ENCODE measurements at regions not wholly inside any gene's neighbourhood (a gene's known extent, or its start where the extent isn't known, plus 50 kb on each side); places are given as distances from the start of the nearest gene placed in this dataset.
"Not testable (repeated sequence)": the region's sequence is repeated elsewhere in the genome, so short reads cannot be mapped to it uniquely, and the experiment has no call there.

DNA sequence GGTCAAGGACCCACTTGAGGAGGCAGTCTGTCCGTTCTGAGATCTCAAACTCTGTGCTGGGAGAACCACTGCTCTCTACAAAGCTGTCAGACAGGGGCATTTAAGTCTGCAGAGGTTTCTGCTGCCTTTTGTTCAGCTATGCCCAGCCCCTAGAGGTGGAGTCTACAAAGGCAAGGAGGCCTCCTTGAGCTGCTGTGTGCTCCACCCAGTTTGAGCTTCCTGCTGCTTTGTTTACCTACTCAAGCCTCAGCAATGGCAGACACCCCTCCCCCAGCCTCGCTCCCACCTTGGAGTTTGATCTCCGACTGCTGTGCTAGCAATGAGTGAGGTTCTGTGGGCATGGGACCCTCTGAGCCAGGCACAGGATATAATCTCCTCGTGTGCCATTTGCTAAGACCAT lies 156.8 kb upstream of the ARPP21 start:
- DNase-seq (ENCODE audit: low read depth, low spot score), result not testable (repeated sequence)

DNA sequence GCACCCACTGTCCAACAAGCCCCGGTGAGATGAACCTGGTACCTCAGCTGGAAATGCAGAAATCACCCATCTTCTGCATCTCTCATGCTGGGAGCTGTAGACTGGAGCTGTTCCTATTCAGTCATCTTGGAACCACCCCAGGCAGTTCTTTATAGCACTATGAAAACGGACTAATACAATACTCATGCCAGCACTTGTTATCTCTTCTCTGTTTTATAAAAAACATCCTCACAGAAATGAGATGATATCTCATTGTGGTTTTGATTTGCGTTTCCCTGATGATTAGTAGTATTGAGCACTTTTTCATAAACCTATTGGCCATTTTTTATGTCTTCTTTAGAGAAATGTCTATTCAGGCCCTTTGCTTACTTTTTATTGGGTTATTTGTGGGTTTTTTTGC lies 156.2 kb upstream of the ARPP21 start:
- no peak for DNase-seq (ENCODE audit: low read depth, low spot score)

DNA sequence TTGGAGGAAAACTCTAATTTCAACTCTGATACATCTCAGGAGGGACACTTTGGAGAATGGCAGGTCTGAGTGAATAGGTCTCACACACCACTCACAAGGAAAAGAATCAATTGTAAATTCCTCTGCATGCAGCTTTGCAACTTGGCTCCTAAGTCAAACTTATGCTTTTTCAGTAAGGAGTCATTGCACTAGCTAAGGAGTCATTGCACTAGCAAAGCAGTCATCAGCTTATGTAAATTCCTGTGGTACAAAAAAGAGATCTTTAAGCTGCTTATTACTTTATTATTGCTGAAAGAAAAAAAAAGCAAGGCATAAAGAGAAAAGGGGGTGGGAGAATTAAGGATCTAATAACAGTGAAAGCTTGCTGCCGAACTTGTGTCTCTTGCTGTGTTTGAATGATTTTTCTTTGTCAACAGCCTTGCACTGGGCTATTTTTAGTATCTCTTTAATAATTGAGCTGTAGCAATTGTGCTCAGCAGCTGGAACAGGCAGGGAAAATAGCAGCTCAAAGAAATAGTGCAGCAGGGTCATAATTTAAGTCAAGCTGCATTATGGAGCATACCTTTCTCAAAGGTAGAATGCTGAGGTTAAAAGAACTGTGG lies 154.3 kb upstream of the ARPP21 start:
- DNase-seq (ENCODE audit: low read depth, low spot score), result no peak

DNA sequence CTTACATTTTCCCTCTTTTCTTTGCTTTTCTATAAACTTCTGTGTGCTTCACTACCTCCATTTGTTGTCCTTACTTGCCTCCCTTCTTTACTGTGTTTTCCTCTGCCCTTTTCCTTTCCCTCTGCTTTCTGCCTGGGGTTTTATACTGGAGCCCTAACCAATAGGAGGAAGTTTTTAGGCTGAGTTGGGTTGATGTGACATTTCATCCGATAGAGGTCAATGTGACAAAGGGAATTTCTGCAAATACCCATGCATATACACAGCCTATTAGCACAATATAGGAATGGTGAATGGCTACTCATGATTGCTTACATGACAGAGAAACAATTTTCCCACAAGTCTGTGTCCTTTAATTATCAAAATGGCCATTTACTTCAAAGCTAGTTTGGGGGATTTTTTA lies 153.0 kb upstream of the ARPP21 start:
- DNase-seq (ENCODE audit: low read depth, low spot score), result no peak

DNA sequence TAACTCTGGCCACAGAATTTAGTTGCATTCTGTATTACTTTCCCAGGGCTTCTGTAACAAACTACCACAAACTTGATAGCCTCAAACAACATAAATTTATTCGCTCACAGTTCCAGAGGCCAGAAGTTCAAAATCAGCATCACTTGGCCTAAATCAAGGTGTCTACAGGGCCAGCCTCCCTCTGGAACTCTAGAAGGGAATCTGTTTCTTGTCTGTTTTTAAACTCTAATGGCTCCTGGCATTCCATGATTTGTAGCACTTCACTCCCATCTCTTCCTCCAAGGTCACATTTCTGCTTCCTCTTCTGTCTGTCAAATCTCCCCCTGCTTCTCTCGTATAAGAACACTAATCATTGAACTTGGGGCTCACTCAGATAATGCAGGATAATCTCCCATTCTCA lies 151.9 kb upstream of the ARPP21 start:
- no peak for DNase-seq (ENCODE audit: low read depth, low spot score)

DNA sequence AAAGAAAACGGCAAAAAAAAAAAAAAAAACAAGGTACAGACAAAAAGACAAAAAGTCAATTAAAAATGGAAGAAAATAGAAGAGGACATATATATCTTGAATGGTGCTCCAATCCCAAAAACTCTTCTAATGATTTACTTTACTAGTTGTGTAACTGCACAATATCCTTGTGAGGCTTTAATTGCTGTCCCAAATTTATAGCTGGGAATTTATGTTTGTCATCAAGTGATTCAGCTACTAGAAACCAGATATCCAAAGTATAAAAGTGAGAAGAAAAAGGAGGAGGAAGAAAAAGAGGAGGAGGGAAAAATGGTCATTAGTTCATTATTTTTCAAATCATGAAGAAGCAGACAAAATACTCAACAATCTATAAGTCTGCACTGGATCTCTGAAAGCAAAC lies 150.8 kb upstream of the ARPP21 start:
- DNase-seq (ENCODE audit: low read depth, low spot score), result no peak

DNA sequence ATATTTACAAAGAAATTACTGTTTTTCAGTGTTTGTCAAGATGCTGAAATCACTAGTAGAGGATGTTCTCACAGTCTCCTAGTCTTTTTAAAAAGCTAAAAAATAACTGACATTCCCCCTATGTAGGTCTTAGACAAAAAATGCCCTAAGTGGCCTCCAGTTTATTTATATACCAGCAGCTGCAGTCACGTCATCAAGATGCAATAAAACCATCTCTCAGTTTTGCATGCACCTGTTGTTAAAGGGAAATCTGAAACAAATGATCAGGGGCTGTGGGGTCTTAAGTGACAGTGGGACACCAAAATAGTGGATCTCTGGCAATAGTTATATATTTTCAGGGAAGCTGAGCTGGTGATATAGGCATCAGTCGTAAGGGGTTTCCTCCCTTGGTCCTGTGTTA lies 146.5 kb upstream of the ARPP21 start:
- no peak for DNase-seq (ENCODE audit: low read depth, low spot score)

DNA sequence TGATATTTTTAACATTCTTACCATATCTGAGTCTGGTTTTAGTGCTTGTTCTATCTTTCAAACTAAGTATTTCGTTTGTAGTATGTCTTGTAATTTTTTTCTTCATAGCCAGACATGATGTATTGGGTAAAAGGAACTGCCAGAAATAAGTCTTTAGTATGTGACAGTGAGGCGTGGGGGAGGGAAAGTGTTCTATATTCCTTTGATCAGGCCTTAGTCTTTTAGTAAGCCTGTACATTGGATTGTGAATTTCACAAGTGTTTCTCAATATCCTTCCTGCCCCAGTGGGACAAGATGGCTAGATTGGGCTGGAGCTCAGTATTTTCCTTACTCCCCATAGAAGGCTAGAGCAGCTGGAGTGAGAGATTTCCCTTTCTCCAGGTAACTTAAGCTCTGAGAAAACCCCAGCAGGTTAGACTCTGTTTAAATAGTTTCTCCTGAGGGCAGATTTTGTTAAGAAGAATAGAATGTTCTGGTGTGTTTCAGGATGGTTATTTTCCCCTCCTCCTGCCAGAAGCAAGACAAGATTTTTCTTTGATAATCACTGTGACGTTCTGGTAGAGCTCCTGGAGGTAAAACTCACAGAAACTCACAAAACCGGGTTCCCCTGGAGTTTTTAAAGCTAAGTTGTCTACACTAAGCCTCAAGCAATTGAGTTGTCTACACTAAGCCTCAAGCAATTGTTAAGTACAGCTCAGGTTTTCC lies 140.7 kb upstream of the ARPP21 start:
- DNase-seq (ENCODE audit: low read depth, low spot score), result no peak

DNA sequence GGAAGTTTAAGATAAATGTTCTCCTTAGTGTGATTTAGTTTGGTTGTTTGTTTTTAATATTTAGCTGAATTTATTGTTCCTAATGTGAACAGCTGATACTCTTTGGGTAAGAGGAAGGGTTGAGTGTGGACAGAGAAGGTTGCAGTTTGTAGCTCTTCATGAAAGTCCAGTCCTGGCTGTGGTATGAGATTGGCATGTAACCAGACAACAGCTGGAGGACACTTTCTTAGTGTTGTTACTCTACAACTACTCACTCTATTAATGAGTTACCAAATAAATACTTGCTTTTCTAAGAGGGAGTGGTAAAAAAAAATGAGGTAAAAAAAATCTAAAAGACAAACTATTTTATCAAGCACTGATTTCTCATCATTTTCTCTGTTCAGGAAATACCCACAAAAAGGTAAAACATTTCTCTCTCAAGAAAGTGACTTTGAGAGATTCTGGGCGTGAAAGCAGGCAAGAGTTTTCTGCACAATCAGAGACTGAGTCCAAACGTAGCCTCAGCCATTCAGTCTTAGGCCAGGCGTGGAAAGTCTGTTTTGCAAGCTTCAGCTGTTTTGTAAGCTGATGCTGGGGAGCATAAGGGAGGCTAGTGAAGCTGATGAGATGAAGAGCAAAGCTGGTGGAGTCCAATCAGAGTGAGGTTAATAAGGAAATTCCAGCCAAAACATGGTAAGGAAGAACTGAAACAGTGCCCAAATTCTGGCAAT lies 138.5 kb upstream of the ARPP21 start:
- DNase-seq (ENCODE audit: low read depth, low spot score), result no peak

DNA sequence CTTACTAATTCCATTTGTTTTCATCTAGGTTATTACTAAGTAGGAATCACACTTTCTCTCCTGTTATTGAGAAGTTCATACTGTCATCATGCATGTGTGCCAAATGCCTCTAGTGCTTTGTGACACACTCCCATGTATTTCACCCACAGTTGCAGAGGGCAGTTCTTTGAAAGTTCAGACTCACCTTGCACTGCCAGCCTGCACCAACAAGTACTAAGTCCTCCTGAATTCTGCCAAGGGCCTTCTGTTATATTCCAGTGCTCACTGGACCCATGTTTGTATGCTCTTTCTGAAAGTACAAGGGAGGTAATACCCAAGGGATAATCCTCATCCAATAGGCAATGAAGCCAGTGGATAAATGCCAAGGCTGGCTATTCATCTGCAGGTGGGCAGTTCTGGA lies 136.6 kb upstream of the ARPP21 start:
- DNase-seq (ENCODE audit: low read depth, low spot score), result no peak

DNA sequence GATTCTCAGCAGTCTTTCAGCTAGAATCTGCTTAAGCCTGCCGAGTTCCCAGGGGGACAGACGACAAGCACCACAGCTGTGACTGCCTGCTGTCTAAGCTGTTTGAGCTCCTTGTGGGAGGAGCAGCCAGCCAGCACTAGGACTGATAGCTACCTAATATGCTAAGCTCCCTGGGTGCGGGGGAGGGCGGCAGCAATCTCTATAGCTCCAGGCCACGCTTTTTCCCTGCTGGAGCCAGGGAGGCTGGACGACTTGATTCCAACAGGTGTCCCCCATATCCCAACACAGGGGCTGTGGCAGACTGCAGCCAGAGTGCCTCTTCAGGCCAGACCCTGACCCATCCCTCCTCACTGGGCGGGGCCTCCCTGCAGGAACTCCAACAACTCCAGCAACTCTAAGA lies 134.1 kb upstream of the ARPP21 start:
- no peak for DNase-seq (ENCODE audit: low read depth, low spot score)

DNA sequence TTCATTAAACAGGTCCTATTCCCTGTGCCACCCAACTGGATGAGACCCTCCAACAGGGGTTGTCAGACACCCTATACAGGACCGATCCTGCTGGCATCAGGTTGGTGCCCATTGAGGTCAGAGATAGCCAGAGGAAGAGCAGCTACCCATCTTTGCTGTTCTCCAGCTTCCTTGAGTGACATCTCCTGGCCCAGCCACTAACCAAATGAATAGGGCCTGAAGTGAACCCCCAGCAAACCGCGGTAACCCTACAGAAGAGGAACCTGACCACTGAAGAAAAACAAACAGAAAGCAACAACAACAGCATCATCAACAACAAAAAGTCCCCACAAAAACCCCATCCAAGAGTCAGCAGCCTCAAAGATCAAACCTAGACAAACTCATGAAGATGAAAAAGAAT lies 133.6 kb upstream of the ARPP21 start:
- DNase-seq (ENCODE audit: low read depth, low spot score), result no peak

DNA sequence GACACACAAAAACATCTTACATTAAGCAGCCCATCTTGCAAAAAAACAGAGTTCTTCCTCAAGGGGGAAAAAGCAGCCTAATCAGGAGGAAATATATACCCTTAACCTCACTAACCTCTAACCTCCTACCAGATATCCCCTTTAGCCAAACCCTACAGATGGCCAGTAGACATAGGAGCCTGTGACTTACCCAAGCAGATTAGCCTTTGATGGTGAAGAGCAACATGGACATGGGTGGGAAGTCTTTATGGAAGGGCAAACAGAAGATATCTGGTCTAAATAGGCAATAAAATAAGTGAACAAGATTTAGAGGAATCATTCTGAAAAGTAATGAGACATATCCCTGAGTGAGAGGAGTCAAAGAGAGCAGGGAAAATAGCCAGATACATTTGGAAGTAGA lies 119.4 kb upstream of the ARPP21 start:
- DNase-seq (ENCODE audit: low read depth, low spot score), result no peak

DNA sequence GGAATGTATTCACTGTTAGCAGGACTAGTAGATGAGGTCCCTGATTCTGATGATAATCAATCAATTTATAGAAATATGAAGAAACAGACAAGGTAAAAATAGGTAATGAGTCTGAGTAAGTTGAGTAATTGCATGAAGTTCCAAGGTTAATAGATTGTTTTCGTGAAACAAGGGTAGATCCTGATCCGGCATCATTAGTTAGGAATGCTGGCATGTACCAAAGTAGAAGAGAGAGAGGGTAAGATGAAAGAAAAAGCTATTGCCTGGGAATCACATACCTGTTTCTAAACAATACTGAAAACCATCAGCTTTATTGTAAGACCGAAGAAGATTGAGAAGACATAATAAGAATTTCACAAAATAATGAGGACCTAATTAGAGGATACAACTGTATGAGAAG lies 118.1 kb upstream of the ARPP21 start:
- peak; percentile 27 for DNase-seq (ENCODE audit: low read depth, low spot score)

DNA sequence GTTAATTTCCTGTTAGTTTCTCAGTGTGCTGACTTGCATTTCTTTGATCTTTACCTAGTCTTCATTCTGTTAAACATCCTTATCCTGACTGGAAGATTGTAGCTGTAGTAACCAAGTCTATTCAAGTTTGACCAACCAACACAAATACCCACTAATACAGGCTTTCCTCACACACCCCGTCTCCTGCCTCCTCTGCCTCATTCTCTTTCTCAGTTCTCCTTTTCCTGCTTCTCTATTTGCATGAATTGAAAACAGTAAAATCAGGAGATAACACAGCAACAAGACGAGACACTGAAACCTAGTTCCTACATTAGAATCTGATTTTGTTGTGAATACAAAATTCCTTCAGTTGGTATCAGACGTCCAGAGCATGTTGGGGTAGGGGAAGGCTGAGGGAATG lies 116.9 kb upstream of the ARPP21 start:
- DNase-seq (ENCODE audit: low read depth, low spot score), result no peak

DNA sequence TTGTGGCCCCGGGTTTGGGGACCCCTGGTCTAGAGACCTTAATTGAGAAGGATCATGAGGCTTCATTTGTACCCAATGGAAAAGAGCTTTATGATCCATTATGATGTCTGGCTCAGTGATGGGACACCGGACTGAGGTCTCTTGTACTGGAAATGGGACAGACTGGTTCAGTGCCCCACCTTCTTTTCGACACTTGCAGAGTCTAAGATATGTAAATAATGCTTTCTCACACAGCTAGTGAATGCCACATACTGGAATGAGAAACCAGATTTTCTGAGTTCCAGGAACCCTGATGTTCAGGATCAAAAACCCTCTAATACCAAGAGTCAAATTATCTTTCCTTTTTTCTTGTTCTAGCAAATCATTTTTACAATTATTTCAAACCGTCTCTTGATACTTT lies 116.3 kb upstream of the ARPP21 start:
- peak; percentile 19 for DNase-seq (ENCODE audit: low read depth, low spot score)

DNA sequence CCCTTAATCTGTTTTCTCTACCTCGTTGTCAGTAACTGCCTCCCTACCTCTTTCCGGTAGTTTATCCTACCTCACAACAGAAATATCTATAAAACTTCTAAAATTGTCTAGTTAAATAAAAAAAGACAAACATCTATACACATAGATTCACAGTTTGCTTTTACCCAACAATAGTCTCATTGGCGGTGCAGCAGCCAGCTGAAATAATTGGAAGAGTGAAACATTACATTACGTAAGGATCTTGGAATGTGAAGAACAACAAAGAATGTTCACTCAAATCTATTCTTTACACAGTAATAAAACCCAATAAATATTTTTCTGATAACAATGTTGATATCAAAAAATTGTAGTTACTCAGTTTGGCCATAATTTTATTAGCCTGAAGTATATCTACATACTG lies 115.5 kb upstream of the ARPP21 start:
- DNase-seq (ENCODE audit: low read depth, low spot score), result peak; percentile 70

DNA sequence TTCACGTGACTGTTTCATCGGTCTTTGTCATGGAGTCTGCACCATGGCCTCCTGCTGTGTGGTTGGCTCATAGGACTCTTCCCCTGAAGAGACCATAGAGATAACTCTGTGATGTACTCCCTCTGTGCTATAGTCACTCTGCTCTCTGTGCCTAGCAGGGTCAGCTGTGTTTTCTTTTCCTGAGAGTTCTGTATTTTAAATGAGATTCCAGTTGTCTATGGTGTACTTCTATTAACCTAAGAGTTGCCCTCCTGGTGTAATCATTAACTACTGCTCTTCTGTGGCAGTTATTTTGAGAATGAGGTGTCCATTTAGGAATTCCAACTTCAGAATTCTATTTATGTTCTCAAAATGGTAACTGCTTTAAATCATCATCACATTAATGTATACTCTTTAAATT lies 114.5 kb upstream of the ARPP21 start:
- DNase-seq (ENCODE audit: low read depth, low spot score), result no peak

DNA sequence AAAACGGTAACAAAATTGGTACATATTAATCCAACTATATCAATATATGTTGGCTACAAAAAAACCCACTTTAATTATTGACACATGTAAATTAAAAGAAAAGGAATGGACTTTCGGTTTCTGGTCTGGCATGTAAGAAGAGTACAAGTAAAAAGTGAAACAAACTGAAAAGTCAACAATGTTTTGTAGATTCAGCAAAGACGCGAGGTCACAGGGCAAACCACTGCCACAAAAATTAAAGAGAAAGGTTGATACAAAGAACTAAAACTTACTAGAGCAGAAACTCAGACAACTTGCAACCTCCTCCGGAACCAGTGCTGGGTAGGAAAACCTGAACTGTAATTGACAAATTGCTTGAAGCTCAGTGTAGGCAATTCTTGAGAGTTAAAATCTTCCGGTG lies 110.6 kb upstream of the ARPP21 start:
- DNase-seq (ENCODE audit: low read depth, low spot score), result no peak

DNA sequence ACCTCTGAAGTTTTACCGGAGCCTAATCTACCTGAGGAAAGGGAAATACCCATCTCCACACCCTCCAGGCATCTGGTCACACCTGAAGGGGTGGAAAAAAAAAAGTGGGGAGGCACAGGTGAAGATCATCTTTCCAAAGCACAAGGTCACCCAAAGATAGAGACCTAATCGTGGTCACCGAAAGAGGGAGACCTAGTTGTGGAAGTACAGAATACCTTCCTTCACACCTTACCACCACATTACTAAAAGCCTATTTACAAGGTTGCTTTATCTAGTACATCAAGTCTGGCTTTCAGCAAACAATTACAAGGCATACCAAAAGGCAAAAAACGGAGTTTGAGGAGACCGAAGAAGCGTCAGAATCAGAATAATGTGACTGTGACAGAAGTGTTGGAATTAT lies 110.0 kb upstream of the ARPP21 start:
- DNase-seq (ENCODE audit: low read depth, low spot score), result no peak

DNA sequence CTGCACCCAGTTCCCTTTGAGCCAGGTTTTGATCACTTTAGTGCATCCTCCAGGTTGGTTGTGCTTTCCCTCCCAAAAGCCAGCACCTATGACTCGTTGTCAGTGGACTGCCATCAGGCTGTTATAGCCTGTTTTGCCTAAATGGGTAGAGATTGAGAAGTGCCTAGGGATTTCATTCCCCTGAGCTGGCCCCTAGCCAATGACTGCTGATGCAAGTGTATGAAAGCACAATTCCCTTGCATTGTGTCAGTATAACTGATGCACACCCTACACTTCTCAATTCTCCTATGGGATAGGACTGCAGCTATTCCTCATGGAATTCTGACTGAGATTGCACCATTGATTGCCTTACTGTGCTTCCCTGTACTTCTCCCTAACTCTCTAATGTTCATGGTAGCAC lies 102.1 kb upstream of the ARPP21 start:
- DNase-seq (ENCODE audit: low read depth, low spot score), result no peak

DNA sequence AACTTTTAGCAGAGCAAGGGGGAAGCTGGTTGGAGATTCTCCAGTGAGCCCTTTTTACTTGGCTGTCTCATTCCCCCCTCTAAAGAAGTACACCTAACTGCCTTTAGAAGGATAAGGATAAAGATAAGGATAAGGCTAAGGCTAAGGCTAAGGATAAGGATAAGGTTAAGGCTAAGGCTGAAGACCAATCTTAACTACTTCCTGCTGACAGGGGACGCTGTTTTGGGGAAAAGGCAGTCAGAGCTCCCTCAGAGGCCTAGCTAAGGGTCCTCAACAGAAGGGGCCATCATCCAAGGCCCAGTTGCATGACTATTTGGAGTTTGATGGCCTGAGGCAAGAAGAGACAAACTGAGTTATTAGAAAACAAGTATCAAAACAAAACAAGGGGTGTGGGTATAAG lies 94.3 kb upstream of the ARPP21 start:
- no peak for DNase-seq (ENCODE audit: low read depth, low spot score)

DNA sequence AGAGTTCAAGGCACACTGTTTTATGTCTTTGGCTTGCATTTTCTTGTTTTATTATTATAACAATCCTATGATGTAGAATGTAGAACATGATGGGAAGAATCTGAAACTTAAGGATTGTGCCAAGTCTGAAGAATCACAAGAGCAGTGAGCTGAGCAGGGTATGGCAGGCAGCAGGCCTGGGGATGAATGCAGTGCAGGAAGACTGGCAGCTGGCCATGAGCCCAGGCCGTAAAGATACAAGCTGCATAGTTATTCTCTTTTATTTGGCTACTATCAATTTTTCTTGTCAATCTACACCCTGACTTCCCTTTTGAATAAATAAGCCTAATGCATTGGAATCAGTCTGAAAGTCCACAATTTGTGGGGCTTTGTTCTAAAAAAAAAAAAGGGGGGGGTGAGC lies 89.6 kb upstream of the ARPP21 start:
- peak; percentile 42 for DNase-seq (ENCODE audit: low read depth, low spot score)

Measured in astrocyte of the hippocampus (primary cell).